GM23248 (cell line): ENCODE measurements at regions not wholly inside any gene's neighbourhood (a gene's known extent, or its start where the extent isn't known, plus 50 kb on each side); places are given as distances from the start of the nearest gene placed in this dataset.

Experiments
- EZH2 ChIP-seq: fragments of 200-600 bp; sonication (generic); IDR thresholded peaks from 2 replicates; pipeline ENCODE4 v1.6.1; 2018; ENCODE audit warnings: antibody characterized with exemption, mild to moderate bottlenecking; ENCODE audit not compliant: insufficient read depth, poor library complexity, severe bottlenecking
- EZH2phosphoT487 ChIP-seq: fragments of 200-600 bp; sonication (generic); IDR thresholded peaks from 2 replicates; pipeline ENCODE4 v1.6.1; 2018; ENCODE audit warnings: antibody characterized with exemption, moderate library complexity, mild to moderate bottlenecking, low read depth; ENCODE audit not compliant: insufficient read depth

GRCh38 chr3:124509884-124510283 lies 220.4 kb upstream of the UMPS start:
- TF ChIP-seq EZH2phosphoT487 (no peak), EZH2 (no peak)
